ENCODE measurements at regions not wholly inside any gene's neighbourhood (a gene's known extent, or its start where the extent isn't known, plus 50 kb on each side); places are given as distances from the start of the nearest gene placed in this dataset.

- no peak for DNase-seq (ENCODE audit: low read depth)
These were observed 293.5 kb downstream of the RNF144A start for GRCh38 chr2:7210712-7211111.

GRCh38 chr2:7225848-7226247 lies 308.6 kb downstream of the RNF144A start:
- DNase-seq (ENCODE audit: low read depth): no peak

GRCh38 chr2:7226501-7226900 lies 309.3 kb downstream of the RNF144A start:
- DNase-seq (ENCODE audit: low read depth): no peak

- no peak for DNase-seq (ENCODE audit: low read depth)
These were observed 315.9 kb downstream of the RNF144A start for GRCh38 chr2:7233126-7233525.

GRCh38 chr2:7237466-7237865 lies 320.3 kb downstream of the RNF144A start:
- no peak for DNase-seq (ENCODE audit: low read depth)

- DNase-seq (ENCODE audit: low read depth): no peak
These were observed 321.9 kb downstream of the RNF144A start for GRCh38 chr2:7239078-7239477.

GRCh38 chr2:7241041-7241745 lies 324.0 kb downstream of the RNF144A start:
- no peak for DNase-seq (ENCODE audit: low read depth)

- no peak for DNase-seq (ENCODE audit: low read depth)
These were observed 325.1 kb downstream of the RNF144A start for GRCh38 chr2:7242189-7242867.

- no peak for DNase-seq (ENCODE audit: low read depth)
These were observed 326.1 kb downstream of the RNF144A start for GRCh38 chr2:7243276-7243675.

- DNase-seq (ENCODE audit: low read depth): no peak
These were observed 339.2 kb downstream of the RNF144A start for GRCh38 chr2:7256377-7256776.

GRCh38 chr2:7262727-7263126 lies 345.5 kb downstream of the RNF144A start:
- no peak for DNase-seq (ENCODE audit: low read depth)

- DNase-seq (ENCODE audit: low read depth): no peak
These were observed 347.6 kb downstream of the RNF144A start for GRCh38 chr2:7264791-7265190.

GRCh38 chr2:7265286-7265685 lies 348.1 kb downstream of the RNF144A start:
- DNase-seq (ENCODE audit: low read depth): no peak

- no peak for DNase-seq (ENCODE audit: low read depth)
These were observed 352.0 kb downstream of the RNF144A start for GRCh38 chr2:7269106-7269643.

- DNase-seq (ENCODE audit: low read depth): no peak
These were observed 352.8 kb downstream of the RNF144A start for GRCh38 chr2:7270011-7270431.

- DNase-seq (ENCODE audit: low read depth): no peak
These were observed 355.0 kb downstream of the RNF144A start for GRCh38 chr2:7272210-7272609.

GRCh38 chr2:7278984-7279383 lies 361.8 kb downstream of the RNF144A start:
- no peak for DNase-seq (ENCODE audit: low read depth)

GRCh38 chr2:7279421-7279949 lies 362.3 kb downstream of the RNF144A start:
- DNase-seq (ENCODE audit: low read depth): no peak

- no peak for DNase-seq (ENCODE audit: low read depth)
These were observed 363.6 kb downstream of the RNF144A start for GRCh38 chr2:7280790-7281189.

- no peak for DNase-seq (ENCODE audit: low read depth)
These were observed 364.3 kb downstream of the RNF144A start for GRCh38 chr2:7281231-7282201.

GRCh38 chr2:7286120-7286519 lies 368.9 kb downstream of the RNF144A start:
- no peak for DNase-seq (ENCODE audit: low read depth)

GRCh38 chr2:7288484-7288883 lies 371.3 kb downstream of the RNF144A start:
- DNase-seq (ENCODE audit: low read depth): no peak

Data from stimulated activated CD8-positive, alpha-beta memory T cell treated with anti-CD3 and anti-CD28 coated beads, Interleukin-7, amount 100 ng/mL, for 24 hours (primary cell).